GM12873 (cell line): ENCODE measurements at regions not wholly inside any gene's neighbourhood (a gene's known extent, or its start where the extent isn't known, plus 50 kb on each side); places are given as distances from the start of the nearest gene placed in this dataset.

Experiments
- CTCF ChIP-seq: IDR thresholded peaks from 2 replicates; pipeline ENCODE4 v1.5.1; 2012; ENCODE audit warnings: low read depth, mild to moderate bottlenecking, moderate library complexity, low read length, control low read depth; ENCODE audit not compliant: insufficient read depth; ENCODE audit errors: missing control alignments

- TF ChIP-seq CTCF: no peak
Measured at GRCh38 chr15:31799715-31800321, 230.5 kb upstream of the CHRNA7 start.

GRCh38 chr15:31801152-31801551 is 229.2 kb upstream of the CHRNA7 start:
- TF ChIP-seq CTCF: no peak

- TF ChIP-seq CTCF: no peak
Measured at GRCh38 chr15:31802761-31803160, 227.6 kb upstream of the CHRNA7 start.

- TF ChIP-seq CTCF: no peak
Measured at GRCh38 chr15:31803388-31803884, 226.9 kb upstream of the CHRNA7 start.

- no peak for TF ChIP-seq CTCF
Measured at GRCh38 chr15:31805090-31805662, 225.1 kb upstream of the CHRNA7 start.

- no peak for TF ChIP-seq CTCF
Measured at GRCh38 chr15:31806106-31806505, 224.2 kb upstream of the CHRNA7 start.

GRCh38 chr15:31811641-31812040 is 218.7 kb upstream of the CHRNA7 start:
- TF ChIP-seq CTCF: no peak
